ENCODE measurements at regions not wholly inside any gene's neighbourhood (a gene's known extent, or its start where the extent isn't known, plus 50 kb on each side); places are given as distances from the start of the nearest gene placed in this dataset.

DNA sequence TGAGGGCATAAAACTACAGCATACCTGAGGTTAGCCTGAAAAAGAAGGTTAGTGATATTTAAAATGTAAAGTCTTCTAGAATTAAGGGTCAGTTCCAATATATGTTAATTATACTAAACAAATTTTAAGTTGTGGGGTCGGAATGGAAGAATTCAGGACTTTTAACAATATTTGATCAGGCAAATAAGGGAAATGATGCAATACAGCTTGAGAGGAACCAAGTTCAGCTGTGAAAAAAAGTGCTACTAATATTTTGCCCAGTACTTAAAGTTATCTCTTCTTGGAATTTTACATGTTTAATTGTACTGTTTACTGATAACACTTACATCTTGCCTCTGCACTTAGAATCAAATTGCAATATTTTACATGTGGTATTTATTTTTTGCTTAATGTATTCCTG, 345.5 kb upstream of the CWC22 start:
- no peak overlapping the region for H4K8ac ChIP-seq (replicated peaks; ENCODE audit: insufficient read length, low read depth, low read length)
- H3K9me3 ChIP-seq (ENCODE audit: control insufficient read depth, low read depth, low read length), result no peaks in the 10 kb centered on the region
- H3K56ac ChIP-seq (ENCODE audit: insufficient read length, low read depth, low read length), result no peak overlapping the region
- no peak overlapping the region for H2BK5ac ChIP-seq (ENCODE audit: insufficient read length, low read length)
- Mint-ChIP-seq H3K4me3 (no peak overlapping the region), H3K27me3 (ENCODE audit: low read depth) (no peaks in the 10 kb centered on the region), H3K4me1 (peaks cover 9 to 14% of the 10 kb centered on the region in 2 experiments), H3K9me3 (peaks cover 0 to 3% of the 10 kb centered on the region in 2 experiments; a peak in 4 of 5 replicates), H3K36me3 (ENCODE audit: insufficient read depth in 1 of 3, low read depth in 3 of 3) (peaks cover 0 to 7% (median 4%) of the 10 kb centered on the region in 3 experiments; a peak in 3 of 7 replicates), H3K27ac (no peak overlapping the region; a peak in 1 of 7 replicates)
- H3K79me1 ChIP-seq (ENCODE audit: insufficient read depth, low read depth, low read length, poor library complexity, severe bottlenecking), result no peaks in the 10 kb centered on the region
- no peaks in the 10 kb centered on the region for H3K4me1 ChIP-seq (ENCODE audit: insufficient read depth, low read length)
- H3K4me2 ChIP-seq (ENCODE audit: insufficient read depth, insufficient read length, low read length), result no peak overlapping the region
- H4K20me1 ChIP-seq (ENCODE audit: control insufficient read depth, insufficient read depth, insufficient read length), result no peaks in the 10 kb centered on the region
- no peak overlapping the region for H3K18ac ChIP-seq (ENCODE audit: insufficient read length, low read depth, low read length)
- H3K9ac ChIP-seq (ENCODE audit: extremely low read depth, insufficient read length, low read length), result no peak overlapping the region
- no CpG with 5 or more reads among the region's 1 CpG for WGBS (ENCODE audit: extremely low coverage, insufficient read length, low lambda C conversion rate)
- no peak overlapping the region for H3K14ac ChIP-seq (ENCODE audit: insufficient read depth, low read length)
- no peak overlapping the region for H3K23ac ChIP-seq (ENCODE audit: insufficient read length, low read depth, low read length)
- H3K27ac ChIP-seq (ENCODE audit: insufficient read length, low read depth, low read length), result no peak overlapping the region
- no peak overlapping the region for H4K5ac ChIP-seq (ENCODE audit: insufficient read length, low read depth, low read length)
- no peak overlapping the region for H2BK15ac ChIP-seq (ENCODE audit: low read depth, low read length)
- no peak overlapping the region for H2AK5ac ChIP-seq (ENCODE audit: insufficient read length, low read length)
- H2BK120ac ChIP-seq (ENCODE audit: low read depth, low read length, poor library complexity, severe bottlenecking), result no peak overlapping the region
- TF ChIP-seq, protein P1, sequence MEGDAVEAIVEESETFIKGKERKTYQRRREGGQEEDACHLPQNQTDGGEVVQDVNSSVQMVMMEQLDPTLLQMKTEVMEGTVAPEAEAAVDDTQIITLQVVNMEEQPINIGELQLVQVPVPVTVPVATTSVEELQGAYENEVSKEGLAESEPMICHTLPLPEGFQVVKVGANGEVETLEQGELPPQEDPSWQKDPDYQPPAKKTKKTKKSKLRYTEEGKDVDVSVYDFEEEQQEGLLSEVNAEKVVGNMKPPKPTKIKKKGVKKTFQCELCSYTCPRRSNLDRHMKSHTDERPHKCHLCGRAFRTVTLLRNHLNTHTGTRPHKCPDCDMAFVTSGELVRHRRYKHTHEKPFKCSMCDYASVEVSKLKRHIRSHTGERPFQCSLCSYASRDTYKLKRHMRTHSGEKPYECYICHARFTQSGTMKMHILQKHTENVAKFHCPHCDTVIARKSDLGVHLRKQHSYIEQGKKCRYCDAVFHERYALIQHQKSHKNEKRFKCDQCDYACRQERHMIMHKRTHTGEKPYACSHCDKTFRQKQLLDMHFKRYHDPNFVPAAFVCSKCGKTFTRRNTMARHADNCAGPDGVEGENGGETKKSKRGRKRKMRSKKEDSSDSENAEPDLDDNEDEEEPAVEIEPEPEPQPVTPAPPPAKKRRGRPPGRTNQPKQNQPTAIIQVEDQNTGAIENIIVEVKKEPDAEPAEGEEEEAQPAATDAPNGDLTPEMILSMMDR (conservative IDR thresholded peaks at IDR 0.05), result no peak
- H3K23me2 ChIP-seq (ENCODE audit: insufficient read length, low read depth, low read length, poor library complexity, severe bottlenecking), result no peaks in the 10 kb centered on the region
- no peak overlapping the region for H4K91ac ChIP-seq (ENCODE audit: insufficient read length, low read depth, low read length)
- H3T11ph ChIP-seq (ENCODE audit: low read length), result no peak overlapping the region
- no peak overlapping the region for H2AFZ ChIP-seq (ENCODE audit: low read length)
- no peak overlapping the region for H2BK12ac ChIP-seq (ENCODE audit: insufficient read length, low read depth, low read length)
- H2BK20ac ChIP-seq (ENCODE audit: low read depth, low read length, poor library complexity, severe bottlenecking), result no peak overlapping the region
- no peaks in the 10 kb centered on the region for H3K27me3 ChIP-seq (ENCODE audit: insufficient read depth, low read length)
- DNase-seq, result no peak
- H3K4ac ChIP-seq (ENCODE audit: low read depth, low read length), result no peak overlapping the region
- no peaks in the 10 kb centered on the region for H3K79me2 ChIP-seq (ENCODE audit: insufficient read depth, low read length)

Measured in H9 (cell line).